IMR-90 (cell line): ENCODE measurements at regions not wholly inside any gene's neighbourhood (a gene's known extent, or its start where the extent isn't known, plus 50 kb on each side); places are given as distances from the start of the nearest gene placed in this dataset.

Experiments
- ATAC-seq: fragments of 200-7000 bp; cut with Tn5 transposase; 2 replicates; pipeline ENCODE4 v1.9.1; 2020; ENCODE audit warnings: low read depth, mild to moderate bottlenecking, moderate library complexity
- BruUV-seq: library from RNA; stranded (reverse); fragments of 400-500 nt; replicated peaks from 2 replicates; lab custom pipeline; 2021; lab: Mats Ljungman, UMichigan
- CTCF ChIA-PET: fragments of 300-600 bp; formaldehyde crosslinking; extraction: SDS; loops from one replicate; lab custom pipeline; 2021; ENCODE audit warnings: antibody characterized with exemption; lab: Yijun Ruan, JAX
- POLR2A ChIA-PET: fragments of 300-600 bp; sonication (Branson Sonifier 250); formaldehyde crosslinking; loops from one replicate; lab custom pipeline; 2022; ENCODE audit warnings: antibody characterized with exemption; ENCODE audit not compliant: unreplicated experiment; lab: Charles Lee
- DNase-seq: peaks from one replicate; pipeline ENCODE4 v3.0.0; 2013
- H2AFZ ChIP-seq: replicated peaks from 2 replicates; pipeline ENCODE3; 2013; ENCODE audit warnings: low read length, mild to moderate bottlenecking; ENCODE audit not compliant: poor library complexity
- H2AK5ac ChIP-seq: 2 replicates; pipeline ENCODE4 v1.6.1; 2013; ENCODE audit warnings: low read depth, low read length, inconsistent platforms
- H2AK9ac ChIP-seq: replicated peaks from 2 replicates; pipeline ENCODE3; 2013; ENCODE audit warnings: mild to moderate bottlenecking, low read depth, low read length, moderate library complexity; ENCODE audit not compliant: poor library complexity
- H2BK120ac ChIP-seq: 2 replicates; pipeline ENCODE4 v1.6.1; 2013; ENCODE audit warnings: low read depth, low read length, inconsistent platforms
- H2BK15ac ChIP-seq: 3 replicates; pipeline ENCODE4 v1.6.1; 2013; ENCODE audit warnings: low read depth, low read length, inconsistent platforms
- H2BK20ac ChIP-seq: 2 replicates; pipeline ENCODE4 v1.6.1; 2013; ENCODE audit warnings: low read depth, mild to moderate bottlenecking, inconsistent platforms, low read length, moderate library complexity
- H2BK5ac ChIP-seq: 2 replicates; pipeline ENCODE4 v1.6.1; 2013; ENCODE audit warnings: mild to moderate bottlenecking, low read depth, low read length, inconsistent platforms; ENCODE audit not compliant: poor library complexity, severe bottlenecking
- H3K14ac ChIP-seq: replicated peaks from 2 replicates; pipeline ENCODE4 v1.6.1; 2013; ENCODE audit warnings: low read depth, low read length, inconsistent platforms
- H3K18ac ChIP-seq: 2 replicates; pipeline ENCODE4 v1.6.1; 2013; ENCODE audit warnings: low read depth, low read length, control low read depth
- H3K23ac ChIP-seq: 2 replicates; pipeline ENCODE4 v1.6.1; 2013; ENCODE audit warnings: low read depth, low read length, inconsistent platforms
- H3K27ac ChIP-seq: 2 replicates; pipeline ENCODE4 v1.5.1; 2013; ENCODE audit warnings: mild to moderate bottlenecking, control low read depth, low read length; ENCODE audit not compliant: insufficient read depth
- H3K27me3 ChIP-seq: 2 replicates; pipeline ENCODE4 v1.6.1; 2013; ENCODE audit warnings: low read length; ENCODE audit not compliant: control insufficient read depth, insufficient read depth
- H3K36me3 ChIP-seq: 2 replicates; pipeline ENCODE4 v1.6.1; 2013; ENCODE audit warnings: low read length, mixed read lengths; ENCODE audit not compliant: control insufficient read depth, insufficient read depth
- H3K4ac ChIP-seq: 2 replicates; pipeline ENCODE4 v1.6.1; 2013; ENCODE audit warnings: low read depth, low read length, inconsistent platforms
- H3K4me1 ChIP-seq: 2 replicates; pipeline ENCODE4 v1.6.1; 2013; ENCODE audit warnings: low read length, mixed read lengths; ENCODE audit not compliant: control insufficient read depth, insufficient read depth
- H3K4me2 ChIP-seq: 2 replicates; pipeline ENCODE4 v1.6.1; 2013; ENCODE audit warnings: low read depth, mild to moderate bottlenecking, control low read depth, low read length, moderate library complexity
- H3K4me3 ChIP-seq: 2 replicates; pipeline ENCODE4 v1.5.1; 2013; ENCODE audit warnings: low read depth, mild to moderate bottlenecking, control low read depth, low read length, moderate library complexity; ENCODE audit not compliant: insufficient read depth
- H3K56ac ChIP-seq: 2 replicates; pipeline ENCODE4 v1.6.1; 2013; ENCODE audit warnings: low read length, inconsistent platforms; ENCODE audit not compliant: insufficient read depth; ENCODE audit errors: extremely low read depth
- H3K79me1 ChIP-seq, 2 experiments: 2 replicates each; pipeline ENCODE4 v1.6.1; 2013; ENCODE audit warnings: low read length in 2 of 2, inconsistent platforms in 1 of 2, low read depth in 1 of 2
- H3K9ac ChIP-seq: 2 replicates; pipeline ENCODE4 v1.6.1; 2013; ENCODE audit warnings: low read depth, low read length, control low read depth
- H3K9me1 ChIP-seq: 2 replicates; pipeline ENCODE4 v1.6.1; 2013; ENCODE audit warnings: low read length, inconsistent platforms; ENCODE audit not compliant: insufficient read depth
- H3K9me3 ChIP-seq: 2 replicates; pipeline ENCODE4 v1.6.1; 2013; ENCODE audit warnings: low read length; ENCODE audit not compliant: control insufficient read depth, insufficient read depth
- H4K20me1 ChIP-seq: 2 replicates; pipeline ENCODE4 v1.6.1; 2013; ENCODE audit warnings: low read length, inconsistent platforms; ENCODE audit not compliant: insufficient read depth
- H4K5ac ChIP-seq: 2 replicates; pipeline ENCODE4 v1.6.1; 2013; ENCODE audit warnings: mild to moderate bottlenecking, low read depth, low read length, control low read depth
- H4K8ac ChIP-seq, 2 experiments: 2 replicates each; pipeline ENCODE4 v1.6.1; 2013; ENCODE audit warnings: low read depth in 2 of 2, low read length in 2 of 2, control low read depth in 1 of 2, inconsistent platforms in 1 of 2
- H4K91ac ChIP-seq: 2 replicates; pipeline ENCODE4 v1.6.1; 2013; ENCODE audit warnings: low read depth, low read length, inconsistent platforms; ENCODE audit not compliant: insufficient read depth
- BHLHE40 ChIP-seq: fragments of 150-350 bp; IDR thresholded peaks from 2 replicates; pipeline ENCODE4 v1.6.1; 2016; ENCODE audit warnings: mild to moderate bottlenecking, low read depth, low read length
- CEBPB ChIP-seq: IDR thresholded peaks from 2 replicates; pipeline ENCODE4 v1.6.1; 2012; ENCODE audit warnings: low read depth, low read length, improper control_type of control experiment
- CHD1 ChIP-seq: IDR thresholded peaks from 2 replicates; pipeline ENCODE4 v1.6.1; 2012; ENCODE audit warnings: low read depth, low read length, improper control_type of control experiment
- CTCF ChIP-seq: conservative IDR thresholded peaks from 2 replicates; pipeline ENCODE4 v1.5.1; 2012; ENCODE audit warnings: mild to moderate bottlenecking, low read depth, low read length, improper control_type of control experiment
- ELK1 ChIP-seq: fragments of 150-350 bp; IDR thresholded peaks from 2 replicates; pipeline ENCODE4 v1.6.1; 2016; ENCODE audit warnings: low read depth, mild to moderate bottlenecking, low read length, moderate library complexity, borderline replicate concordance
- FOS ChIP-seq: fragments of 150-350 bp; IDR thresholded peaks from 2 replicates; pipeline ENCODE4 v1.6.1; 2016; ENCODE audit warnings: low read depth, low read length
- MAFK ChIP-seq: IDR thresholded peaks from 2 replicates; pipeline ENCODE4 v1.6.1; 2012; ENCODE audit warnings: low read depth, low read length, improper control_type of control experiment
- MAZ ChIP-seq: IDR thresholded peaks from 2 replicates; pipeline ENCODE4 v1.6.1; 2012; ENCODE audit warnings: low read depth, mild to moderate bottlenecking, low read length, improper control_type of control experiment, moderate library complexity, borderline replicate concordance
- MXI1 ChIP-seq: IDR thresholded peaks from 2 replicates; pipeline ENCODE4 v1.6.1; 2012; ENCODE audit warnings: low read depth, mild to moderate bottlenecking, low read length, moderate library complexity, borderline replicate concordance
- NFE2L2 ChIP-seq: fragments of 150-350 bp; IDR thresholded peaks from 2 replicates; pipeline ENCODE4 v1.6.1; 2016; ENCODE audit warnings: low read depth, mild to moderate bottlenecking, low read length
- POLR2A ChIP-seq: IDR thresholded peaks from 2 replicates; pipeline ENCODE4 v1.6.1; 2012; ENCODE audit warnings: mild to moderate bottlenecking, low read depth, low read length
- RAD21 ChIP-seq: IDR thresholded peaks from 2 replicates; pipeline ENCODE4 v1.6.1; 2012; ENCODE audit warnings: low read length, improper control_type of control experiment
- RCOR1 ChIP-seq: IDR thresholded peaks from 2 replicates; pipeline ENCODE4 v1.6.1; 2012; ENCODE audit warnings: mild to moderate bottlenecking, low read length, improper control_type of control experiment; ENCODE audit not compliant: insufficient replicate concordance
- RFX5 ChIP-seq: IDR thresholded peaks from 2 replicates; pipeline ENCODE4 v1.8.0; 2012; ENCODE audit warnings: low read depth, mild to moderate bottlenecking, low read length, moderate library complexity
- SMC3 ChIP-seq: fragments of 150-350 bp; IDR thresholded peaks from 2 replicates; pipeline ENCODE4 v1.6.1; 2016; ENCODE audit warnings: low read depth, mild to moderate bottlenecking, antibody characterized with exemption, low read length, moderate library complexity
- USF2 ChIP-seq: fragments of 150-350 bp; IDR thresholded peaks from 2 replicates; pipeline ENCODE4 v1.6.1; 2017; ENCODE audit warnings: mild to moderate bottlenecking, antibody characterized with exemption, low read length, low read depth
- WGBS, 2 experiments: methylation state at CpG; one replicate each; pipeline versions ENCODE4 v1.1.5 to v1.1.7; 2013; ENCODE audit warnings: missing lambda C conversion rate in 2 of 2; ENCODE audit not compliant: insufficient read length in 1 of 2; ENCODE audit errors: extremely low coverage in 2 of 2; 5-methylcytosine and 5-hydroxymethylcytosine counted together
- dilution Hi-C: fragments of 300-500 bp; cut with HindIII; formaldehyde crosslinking; loops from one replicate; pipeline ENCODE4 v1.14.3; 2018; ENCODE audit warnings: low sequenced_read_pairs; ENCODE audit not compliant: unreplicated experiment
- in situ Hi-C: fragments of 300-500 bp; cut with MboI; formaldehyde crosslinking; loops from 3 replicates; pipeline ENCODE4 v1.14.3; 2019; ENCODE audit warnings: low sequenced_read_pairs, inconsistent platforms, mixed read lengths
- intact Hi-C: fragments of 100-400 bp; cut with micrococcal nuclease; formaldehyde crosslinking; loops from 2 replicates; pipeline ENCODE4 v1.10.0; 2022

GRCh38 chr5:169531631-169532030 is 51.9 kb upstream of the SPDL1 start:
- Histone ChIP-seq H2BK15ac (no peak overlapping the region), H3K79me1 (no peaks in the 10 kb centered on the region), H3K36me3 (no peaks in the 10 kb centered on the region), H2BK120ac (no peak overlapping the region), H3K27ac (no peak overlapping the region), H3K4me2 (no peak overlapping the region), H3K56ac (no peak overlapping the region), H4K20me1 (no peaks in the 10 kb centered on the region), H2BK5ac (no peak overlapping the region), H3K27me3 (no peaks in the 10 kb centered on the region), H3K23ac (no peak overlapping the region), H4K8ac (no peak overlapping the region), H2AK9ac (no peak overlapping the region), H4K91ac (no peak overlapping the region), H3K9me1 (no peaks in the 10 kb centered on the region), H3K4me3 (no peak overlapping the region), H3K4me1 (no peaks in the 10 kb centered on the region), H4K5ac (no peak overlapping the region), H2AFZ (no peak overlapping the region), H2AK5ac (no peak overlapping the region), H3K9ac (no peak overlapping the region), H3K14ac (no peak overlapping the region), H2BK20ac (no peak overlapping the region), H3K18ac (no peak overlapping the region), H3K9me3 (no peaks in the 10 kb centered on the region), H3K4ac (no peak overlapping the region)
- POLR2A ChIA-PET: no interaction called here
- CTCF ChIA-PET: no interaction called here
- intact Hi-C loops (no loop called here), in situ Hi-C loops (no loop called here), dilution Hi-C loops (no loop called here)
- no peak for DNase-seq
- WGBS, 2 experiments: no CpG with 5 or more reads among the region's 4 CpGs
- no peak for TF ChIP-seq BHLHE40
- TF ChIP-seq USF2: no peak
- TF ChIP-seq SMC3: no peak
- no peak for TF ChIP-seq RAD21
- no peak for TF ChIP-seq CTCF
- no peak for TF ChIP-seq NFE2L2
- no peak for TF ChIP-seq FOS
- no peak for TF ChIP-seq ELK1
- TF ChIP-seq CEBPB: no peak
- TF ChIP-seq MAZ: no peak
- no peak for TF ChIP-seq POLR2A
- no peak for TF ChIP-seq RFX5
- no peak for TF ChIP-seq CHD1
- no peak for TF ChIP-seq MAFK
- no peak for TF ChIP-seq MXI1
- TF ChIP-seq RCOR1: no peak
- BruUV-seq: no TSS peak
- ATAC-seq: no peak
